ENCODE measurements at regions not wholly inside any gene's neighbourhood (a gene's known extent, or its start where the extent isn't known, plus 50 kb on each side); places are given as distances from the start of the nearest gene placed in this dataset.

DNA sequence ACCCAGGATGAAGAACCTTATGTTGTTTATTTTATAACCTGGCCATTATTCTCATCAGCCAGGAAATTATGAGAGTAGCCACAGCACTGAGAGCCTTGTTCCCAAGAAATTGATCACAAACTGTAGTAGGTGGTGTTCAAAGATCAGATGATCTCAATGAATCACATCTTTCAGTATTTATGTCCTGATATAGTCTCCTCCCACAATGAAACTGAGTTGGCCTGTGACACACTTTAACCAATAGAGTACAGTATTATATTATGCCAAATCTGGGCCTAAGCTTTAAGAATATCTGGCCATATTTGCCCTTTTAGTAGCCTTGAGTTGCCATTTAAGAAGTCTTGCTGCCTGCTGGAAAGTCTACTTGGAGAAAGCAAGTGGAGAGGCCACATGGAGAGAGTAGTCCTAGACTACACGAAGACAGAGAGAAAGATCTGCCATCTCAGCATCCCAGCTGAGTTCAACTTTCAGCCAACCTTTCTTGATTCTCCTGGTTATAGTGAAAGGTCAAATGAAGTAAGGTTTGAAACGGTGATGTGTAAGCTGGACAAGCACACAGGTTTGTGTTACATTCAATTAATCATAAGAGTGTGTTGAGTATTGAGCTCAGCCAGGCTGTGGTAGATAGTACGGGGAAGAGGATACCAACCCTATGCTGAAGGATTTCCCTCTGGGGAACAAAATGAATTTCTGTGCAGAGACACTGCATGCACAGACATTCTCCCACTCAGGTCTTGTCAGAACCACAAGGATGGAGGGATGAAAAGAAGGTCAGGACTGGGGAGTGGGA, 561.8 kb downstream of the SOX6 start:
- peaks cover 0 to 7% (median 0%) of the 10 kb centered on the region in 4 donors for H3K9me3 ChIP-seq
- intact Hi-C loops (cut with DNase I), result no loop called here
- DNase-seq, result no peak
- H3K36me3 ChIP-seq, result no peaks in the 10 kb centered on the region
- ATAC-seq, result no peak
- no peaks in the 10 kb centered on the region for H3K4me1 ChIP-seq
- no peaks in the 10 kb centered on the region for H3K27me3 ChIP-seq
- WGBS (ENCODE audit: insufficient coverage, low coverage, low lambda C conversion rate, missing lambda C conversion rate), result 70% methylated on average over 3 of the region's 3 CpGs
- no peak overlapping the region for H3K4me3 ChIP-seq
- TF ChIP-seq POLR2A (IDR thresholded peaks at IDR 0.05) (no peak), CTCF (IDR thresholded peaks at IDR 0.05) (no peak)
- no peak overlapping the region for H3K27ac ChIP-seq

DNA sequence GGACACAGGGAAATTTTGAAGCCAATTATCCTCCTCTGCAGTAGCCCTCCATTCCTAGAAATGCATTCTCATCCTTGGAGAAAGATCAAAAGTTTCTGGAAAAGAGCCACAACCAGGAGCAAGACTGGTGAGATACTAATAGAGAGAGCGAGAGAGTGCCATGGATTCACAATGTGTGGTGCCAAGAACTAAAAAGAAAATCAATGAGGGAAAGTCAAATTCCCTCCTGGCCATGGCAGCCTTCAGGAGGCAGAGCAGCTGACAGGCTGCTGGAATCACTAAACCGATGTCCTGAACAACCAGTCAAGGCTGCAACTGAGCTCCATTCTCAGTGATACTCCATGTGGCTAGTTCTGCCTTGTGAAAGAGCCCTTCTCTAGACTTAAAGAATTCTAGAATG, 561.0 kb downstream of the SOX6 start:
- intact Hi-C loops (cut with DNase I), result no loop called here
- H3K4me3 ChIP-seq, result no peak overlapping the region
- peaks cover 0 to 7% (median 0%) of the 10 kb centered on the region in 4 donors for H3K9me3 ChIP-seq
- H3K27me3 ChIP-seq, result no peaks in the 10 kb centered on the region
- ATAC-seq (peak; percentile 76 to 80 (median 77)), DNase-seq (no peak)
- 22% methylated on average over 1 of the region's 2 CpGs for WGBS (ENCODE audit: insufficient coverage, low coverage, low lambda C conversion rate, missing lambda C conversion rate)
- H3K27ac ChIP-seq, result no peak overlapping the region
- no peaks in the 10 kb centered on the region for H3K4me1 ChIP-seq
- TF ChIP-seq CTCF (IDR thresholded peaks at IDR 0.05), result no peak
- no peak for TF ChIP-seq POLR2A (IDR thresholded peaks at IDR 0.05)
- H3K36me3 ChIP-seq, result no peaks in the 10 kb centered on the region

- Histone ChIP-seq H3K27me3 (no peaks in the 10 kb centered on the region), H3K4me3 (no peak overlapping the region), H3K27ac (no peak overlapping the region), H3K9me3 (no peaks in the 10 kb centered on the region), H3K4me1 (no peaks in the 10 kb centered on the region), H3K36me3 (no peaks in the 10 kb centered on the region)
- WGBS (ENCODE audit: insufficient coverage, low coverage, low lambda C conversion rate, missing lambda C conversion rate), result 57% methylated on average over 3 of the region's 4 CpGs
- peak in 2 of 3 donors; percentile 40 to 52 for DNase-seq
- intact Hi-C loops (cut with DNase I), result no loop called here
- no peak for TF ChIP-seq POLR2A (IDR thresholded peaks at IDR 0.05)
- no peak for TF ChIP-seq CTCF (IDR thresholded peaks at IDR 0.05)
- peak; percentile 52 to 75 (median 65) for ATAC-seq
These were observed 556.1 kb downstream of the SOX6 start for GRCh38 chr11:15800111-15800800.

DNA sequence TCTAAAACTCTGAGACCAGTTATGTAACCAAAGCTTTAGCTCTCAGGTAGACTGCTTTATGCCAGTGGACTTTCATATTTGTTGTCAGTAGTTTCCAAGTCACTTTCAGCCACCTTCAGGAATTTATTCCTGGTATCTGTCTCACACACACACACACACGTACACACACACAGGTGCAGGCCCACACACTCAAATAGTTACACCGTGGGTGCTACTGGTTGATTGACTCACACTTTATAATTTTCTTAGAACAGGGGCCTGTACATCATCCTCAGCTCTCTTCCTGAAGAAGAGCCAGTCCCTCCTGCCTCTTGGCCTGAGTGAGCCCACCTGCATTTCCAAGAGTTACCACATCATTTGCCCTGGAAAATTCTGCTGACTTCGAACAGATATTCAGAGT, 555.2 kb downstream of the SOX6 start:
- H3K27me3 ChIP-seq, result no peaks in the 10 kb centered on the region
- DNase-seq (no peak), ATAC-seq (no peak)
- H3K4me1 ChIP-seq, result no peaks in the 10 kb centered on the region
- H3K4me3 ChIP-seq, result no peak overlapping the region
- WGBS (ENCODE audit: insufficient coverage, low coverage, low lambda C conversion rate, missing lambda C conversion rate), result 43% methylated on average over 3 of the region's 3 CpGs
- no peak overlapping the region for H3K27ac ChIP-seq
- no peaks in the 10 kb centered on the region for H3K36me3 ChIP-seq
- intact Hi-C loops (cut with DNase I), result no loop called here
- no peaks in the 10 kb centered on the region for H3K9me3 ChIP-seq
- no peak for TF ChIP-seq POLR2A (IDR thresholded peaks at IDR 0.05)
- no peak for TF ChIP-seq CTCF (IDR thresholded peaks at IDR 0.05)

Data from right lobe of liver (tissue), 6 donors.